Breast epithelium (tissue), 4 donors: ENCODE measurements at regions not wholly inside any gene's neighbourhood (a gene's known extent, or its start where the extent isn't known, plus 50 kb on each side); places are given as distances from the start of the nearest gene placed in this dataset.

ENCODE experiments used
- DNase-seq, 2 donors: peaks; one replicate each; pipeline ENCODE4 v3.0.0-alpha.2; 2019; ENCODE audit warnings: low spot score in 2 of 2
- H3K27ac ChIP-seq, 2 donors: fragments of 200-600 bp; sonication (generic) in 1 of 2; one replicate each; pipeline ENCODE4 v1.5.1; 2016 to 2019; ENCODE audit warnings: mild to moderate bottlenecking in 1 of 2
- H3K27me3 ChIP-seq, 2 donors: fragments of 200-600 bp; sonication (generic) in 1 of 2; one replicate each; pipeline versions ENCODE4 v1.5.1 to v1.6.0; 2017 to 2019; ENCODE audit warnings: control low read depth in 1 of 2, mild to moderate bottlenecking in 1 of 2
- H3K36me3 ChIP-seq: fragments of 200-600 bp; one replicate; pipeline ENCODE4 v1.5.1; 2019
- H3K4me1 ChIP-seq, 2 donors: fragments of 200-600 bp; sonication (generic); one replicate each; pipeline ENCODE4 v1.5.1; 2016 to 2019; ENCODE audit warnings: control low read depth in 1 of 2
- H3K4me3 ChIP-seq, 3 donors: fragments of 200-600 bp; sonication (generic); 1 replicate in 2 of 3; 2 replicates in 1 of 3; pipeline ENCODE4 v1.5.1; 2016 to 2019; ENCODE audit warnings: mild to moderate bottlenecking in 3 of 3, moderate library complexity in 2 of 3
- H3K9me3 ChIP-seq, 2 donors: fragments of 200-600 bp; sonication (generic) in 1 of 2; one replicate each; pipeline ENCODE4 v1.5.1; 2016 to 2019; ENCODE audit warnings: control low read depth in 1 of 2
- CTCF ChIP-seq, 3 donors: fragments of 450-650 bp; IDR thresholded peaks; one replicate each; pipeline ENCODE4 v1.5.1; 2016 to 2017; ENCODE audit warnings: antibody characterized with exemption in 3 of 3, mild to moderate bottlenecking in 3 of 3, moderate library complexity in 3 of 3
- POLR2A ChIP-seq: fragments of 450-650 bp; IDR thresholded peaks from one replicate; pipeline ENCODE4 v1.6.1; 2016; ENCODE audit warnings: antibody characterized with exemption, mild to moderate bottlenecking, moderate library complexity
- POLR2AphosphoS5 ChIP-seq, 3 donors: sonication (generic); formaldehyde crosslinking; IDR thresholded peaks; one replicate each; pipeline ENCODE4 v1.6.1; 2017; ENCODE audit warnings: antibody characterized with exemption in 3 of 3
- intact Hi-C: fragments of 100-400 bp; cut with DNase I; formaldehyde crosslinking; loops from one replicate; pipeline ENCODE4 v1.15.1; 2023; ENCODE audit warnings: low total_unique reads

GRCh38 chr5:44233691-44234090 is 155.5 kb downstream of the FGF10 start:
- no peak overlapping the region for H3K4me3 ChIP-seq
- DNase-seq = no peak
- H3K36me3 ChIP-seq = peaks cover 5% of the 10 kb centered on the region
- H3K4me1 ChIP-seq = no peaks in the 10 kb centered on the region
- H3K27ac ChIP-seq = no peak overlapping the region
- H3K27me3 ChIP-seq = no peaks in the 10 kb centered on the region
- intact Hi-C loops = no loop called here
- TF ChIP-seq POLR2AphosphoS5 (IDR thresholded peaks at IDR 0.05) = no peak
- no peak for TF ChIP-seq POLR2A
- no peak for TF ChIP-seq CTCF (IDR thresholded peaks at IDR 0.05)
- H3K9me3 ChIP-seq = no peaks in the 10 kb centered on the region

GRCh38 chr5:44225231-44226160 is 163.7 kb downstream of the FGF10 start:
- no peak overlapping the region for H3K27ac ChIP-seq
- TF ChIP-seq CTCF (IDR thresholded peaks at IDR 0.05) (no peak), POLR2A (no peak), POLR2AphosphoS5 (IDR thresholded peaks at IDR 0.05) (no peak)
- no peaks in the 10 kb centered on the region for H3K9me3 ChIP-seq
- intact Hi-C loops = no loop called here
- no peaks in the 10 kb centered on the region for H3K4me1 ChIP-seq
- no peak overlapping the region for H3K4me3 ChIP-seq
- no peak for DNase-seq
- no peaks in the 10 kb centered on the region for H3K27me3 ChIP-seq
- H3K36me3 ChIP-seq = no peaks in the 10 kb centered on the region

GRCh38 chr5:44199408-44199807 is 189.8 kb downstream of the FGF10 start:
- Histone ChIP-seq H3K9me3 (peaks cover 12 to 19% of the 10 kb centered on the region in 2 donors), H3K36me3 (no peaks in the 10 kb centered on the region), H3K27ac (no peak overlapping the region), H3K4me1 (no peaks in the 10 kb centered on the region), H3K4me3 (no peak overlapping the region), H3K27me3 (no peaks in the 10 kb centered on the region)
- TF ChIP-seq CTCF (IDR thresholded peaks at IDR 0.05) (no peak), POLR2AphosphoS5 (IDR thresholded peaks at IDR 0.05) (no peak), POLR2A (no peak)
- DNase-seq = no peak
- intact Hi-C loops = no loop called here

- no peak for DNase-seq
- no peak overlapping the region for H3K4me3 ChIP-seq
- H3K4me1 ChIP-seq = no peaks in the 10 kb centered on the region
- no peak for TF ChIP-seq CTCF (IDR thresholded peaks at IDR 0.05)
- TF ChIP-seq POLR2AphosphoS5 (IDR thresholded peaks at IDR 0.05) = no peak
- no peak for TF ChIP-seq POLR2A
- intact Hi-C loops = no loop called here
- H3K9me3 ChIP-seq = peaks cover 0 to 5% of the 10 kb centered on the region in 2 donors
- no peaks in the 10 kb centered on the region for H3K27me3 ChIP-seq
- H3K36me3 ChIP-seq = no peaks in the 10 kb centered on the region
- H3K27ac ChIP-seq = no peak overlapping the region
Measured at GRCh38 chr5:44189255-44189654, 200.0 kb downstream of the FGF10 start.

GRCh38 chr5:44187973-44188372 is 201.2 kb downstream of the FGF10 start:
- Histone ChIP-seq H3K27me3 (no peaks in the 10 kb centered on the region), H3K9me3 (peaks cover 0 to 4% of the 10 kb centered on the region in 2 donors), H3K27ac (no peak overlapping the region), H3K36me3 (no peaks in the 10 kb centered on the region), H3K4me3 (no peak overlapping the region), H3K4me1 (no peaks in the 10 kb centered on the region)
- no peak for TF ChIP-seq CTCF (IDR thresholded peaks at IDR 0.05)
- TF ChIP-seq POLR2AphosphoS5 (IDR thresholded peaks at IDR 0.05) = no peak
- TF ChIP-seq POLR2A = no peak
- DNase-seq = no peak
- intact Hi-C loops = no loop called here
